Esophagus muscularis mucosa (tissue), 3 donors: ENCODE measurements at regions not wholly inside any gene's neighbourhood (a gene's known extent, or its start where the extent isn't known, plus 50 kb on each side); places are given as distances from the start of the nearest gene placed in this dataset.

Source experiments
- EP300 ChIP-seq: sonication (generic); formaldehyde crosslinking; IDR thresholded peaks from one replicate; pipeline ENCODE4 v1.6.1; 2017; ENCODE audit warnings: antibody characterized with exemption
- TF ChIP-seq, protein P1 (sequence below), 3 experiments: fragments of 200-600 bp in 2 of 3; fragments of 450-650 bp in 1 of 3; sonication (generic) in 2 of 3; IDR thresholded peaks; one replicate each; pipeline ENCODE4 v1.5.1; 2017 to 2019; ENCODE audit warnings: antibody characterized with exemption in 3 of 3, mild to moderate bottlenecking in 2 of 3, moderate library complexity in 1 of 3

DNA sequence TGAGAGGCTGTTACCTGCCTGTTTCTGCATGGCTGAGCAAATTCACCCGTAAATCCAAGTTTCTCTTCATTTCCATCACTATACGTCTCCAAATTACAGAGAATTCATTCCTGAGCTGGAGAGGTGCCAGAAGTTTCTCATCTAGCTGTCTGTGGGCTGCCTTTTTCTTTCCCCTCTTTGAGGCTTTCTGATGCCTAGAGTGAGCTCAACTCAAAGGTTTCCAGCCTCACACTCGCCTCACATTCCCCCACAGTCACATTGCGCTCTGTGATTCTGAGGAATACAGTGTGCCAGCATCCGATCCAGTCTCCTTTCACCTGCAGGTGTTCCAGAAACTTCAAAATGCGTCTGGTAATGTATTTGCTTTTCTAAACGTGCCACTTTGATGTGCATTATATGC, 267.2 kb downstream of the MFSD1 start, which contains the start of gene IQCJ:
- no peak for TF ChIP-seq EP300
- TF ChIP-seq, protein P1, sequence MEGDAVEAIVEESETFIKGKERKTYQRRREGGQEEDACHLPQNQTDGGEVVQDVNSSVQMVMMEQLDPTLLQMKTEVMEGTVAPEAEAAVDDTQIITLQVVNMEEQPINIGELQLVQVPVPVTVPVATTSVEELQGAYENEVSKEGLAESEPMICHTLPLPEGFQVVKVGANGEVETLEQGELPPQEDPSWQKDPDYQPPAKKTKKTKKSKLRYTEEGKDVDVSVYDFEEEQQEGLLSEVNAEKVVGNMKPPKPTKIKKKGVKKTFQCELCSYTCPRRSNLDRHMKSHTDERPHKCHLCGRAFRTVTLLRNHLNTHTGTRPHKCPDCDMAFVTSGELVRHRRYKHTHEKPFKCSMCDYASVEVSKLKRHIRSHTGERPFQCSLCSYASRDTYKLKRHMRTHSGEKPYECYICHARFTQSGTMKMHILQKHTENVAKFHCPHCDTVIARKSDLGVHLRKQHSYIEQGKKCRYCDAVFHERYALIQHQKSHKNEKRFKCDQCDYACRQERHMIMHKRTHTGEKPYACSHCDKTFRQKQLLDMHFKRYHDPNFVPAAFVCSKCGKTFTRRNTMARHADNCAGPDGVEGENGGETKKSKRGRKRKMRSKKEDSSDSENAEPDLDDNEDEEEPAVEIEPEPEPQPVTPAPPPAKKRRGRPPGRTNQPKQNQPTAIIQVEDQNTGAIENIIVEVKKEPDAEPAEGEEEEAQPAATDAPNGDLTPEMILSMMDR (IDR thresholded peaks at IDR 0.05) = no peak
